ENCODE measurements at regions not wholly inside any gene's neighbourhood (a gene's known extent, or its start where the extent isn't known, plus 50 kb on each side); places are given as distances from the start of the nearest gene placed in this dataset.

DNA sequence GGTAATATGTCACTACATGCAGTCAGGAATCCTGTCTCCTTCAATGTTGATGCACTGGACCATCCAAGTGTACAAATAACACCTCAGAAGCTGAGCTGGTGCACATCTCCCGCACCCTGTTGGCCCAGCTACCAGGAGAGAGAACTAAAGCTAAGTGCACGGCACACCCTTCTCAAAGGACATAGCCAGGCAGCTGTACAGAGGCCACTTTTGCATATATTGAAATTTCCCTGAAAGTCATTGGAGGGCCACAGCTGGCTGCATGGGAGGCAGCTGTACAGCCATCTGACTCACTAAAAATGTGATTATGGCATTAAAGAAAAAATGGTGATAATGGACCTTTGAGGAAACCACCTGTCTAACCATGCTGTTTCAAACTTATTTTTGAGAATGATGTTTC is 441.7 kb downstream of the CBLN2 start:
- Mint-ChIP-seq H3K27ac (no peak overlapping the region), H3K36me3 (ENCODE audit: insufficient read depth) (no peaks in the 10 kb centered on the region), H3K4me3 (ENCODE audit: low read depth) (no peak overlapping the region), H3K4me1 (ENCODE audit: low read depth) (no peaks in the 10 kb centered on the region), H3K9me3 (ENCODE audit: low read depth) (peaks cover 7% of the 10 kb centered on the region), H3K27me3 (no peaks in the 10 kb centered on the region)
- DNase-seq (ENCODE audit: low spot score, unreplicated experiment), result no peak
- TF ChIP-seq, protein P1, sequence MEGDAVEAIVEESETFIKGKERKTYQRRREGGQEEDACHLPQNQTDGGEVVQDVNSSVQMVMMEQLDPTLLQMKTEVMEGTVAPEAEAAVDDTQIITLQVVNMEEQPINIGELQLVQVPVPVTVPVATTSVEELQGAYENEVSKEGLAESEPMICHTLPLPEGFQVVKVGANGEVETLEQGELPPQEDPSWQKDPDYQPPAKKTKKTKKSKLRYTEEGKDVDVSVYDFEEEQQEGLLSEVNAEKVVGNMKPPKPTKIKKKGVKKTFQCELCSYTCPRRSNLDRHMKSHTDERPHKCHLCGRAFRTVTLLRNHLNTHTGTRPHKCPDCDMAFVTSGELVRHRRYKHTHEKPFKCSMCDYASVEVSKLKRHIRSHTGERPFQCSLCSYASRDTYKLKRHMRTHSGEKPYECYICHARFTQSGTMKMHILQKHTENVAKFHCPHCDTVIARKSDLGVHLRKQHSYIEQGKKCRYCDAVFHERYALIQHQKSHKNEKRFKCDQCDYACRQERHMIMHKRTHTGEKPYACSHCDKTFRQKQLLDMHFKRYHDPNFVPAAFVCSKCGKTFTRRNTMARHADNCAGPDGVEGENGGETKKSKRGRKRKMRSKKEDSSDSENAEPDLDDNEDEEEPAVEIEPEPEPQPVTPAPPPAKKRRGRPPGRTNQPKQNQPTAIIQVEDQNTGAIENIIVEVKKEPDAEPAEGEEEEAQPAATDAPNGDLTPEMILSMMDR (IDR thresholded peaks at IDR 0.05; ENCODE audit: unreplicated experiment), result no peak

DNA sequence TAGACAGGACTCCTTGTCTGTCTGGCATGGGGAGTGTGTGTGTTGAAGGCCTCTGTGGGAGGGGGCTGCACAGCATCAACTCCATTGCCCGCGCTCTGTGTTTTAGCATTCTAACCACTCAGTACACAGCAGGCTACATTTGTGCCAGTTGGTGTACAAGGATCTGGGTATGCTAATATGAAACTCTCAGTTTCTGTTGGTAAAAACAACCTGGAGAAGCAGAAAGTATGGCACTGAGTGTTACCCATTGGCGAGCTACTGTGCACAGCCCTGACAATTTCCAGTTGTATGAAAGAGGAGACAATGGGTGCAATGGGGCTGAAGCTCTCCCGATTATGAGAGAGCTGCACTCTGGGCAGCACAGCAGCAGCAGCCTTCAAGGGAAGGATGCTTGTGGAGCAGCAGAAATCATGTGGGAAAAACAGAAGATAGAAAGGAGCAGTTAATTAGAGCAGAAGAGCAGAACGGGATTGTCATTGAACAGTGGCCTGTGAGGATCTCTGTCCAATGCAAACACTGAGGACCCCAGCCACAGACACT is 443.6 kb downstream of the CBLN2 start:
- H3K36me3 Mint-ChIP-seq (ENCODE audit: insufficient read depth), result no peaks in the 10 kb centered on the region
- TF ChIP-seq, protein P1 (IDR thresholded peaks at IDR 0.05; ENCODE audit: unreplicated experiment), result no peak
- H3K4me3 Mint-ChIP-seq (ENCODE audit: low read depth), result no peak overlapping the region
- H3K9me3 Mint-ChIP-seq (ENCODE audit: low read depth), result peaks cover 11% of the 10 kb centered on the region
- H3K27me3 Mint-ChIP-seq, result no peaks in the 10 kb centered on the region
- DNase-seq (ENCODE audit: low spot score, unreplicated experiment), result no peak
- no peak overlapping the region for H3K27ac Mint-ChIP-seq
- H3K4me1 Mint-ChIP-seq (ENCODE audit: low read depth), result peaks cover 3% of the 10 kb centered on the region

DNA sequence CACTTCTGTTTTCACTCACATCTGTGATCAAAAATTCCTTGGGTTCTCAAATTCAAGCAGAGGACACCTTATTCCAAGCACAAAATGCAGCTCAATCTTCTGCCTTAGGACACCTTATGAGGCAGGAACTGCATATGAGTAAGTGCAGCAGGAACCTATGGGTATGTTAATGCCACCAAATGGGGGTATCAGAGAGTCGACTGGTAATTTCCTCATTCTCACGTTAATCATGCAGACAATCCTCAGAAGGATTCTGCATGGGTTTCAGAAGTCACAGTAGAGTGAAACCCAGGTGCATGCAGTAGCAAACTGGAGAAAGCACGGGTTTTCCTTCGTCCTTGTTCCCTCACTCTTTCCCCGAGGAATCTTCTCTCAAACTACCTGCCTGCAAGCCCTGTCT is 452.8 kb downstream of the CBLN2 start:
- DNase-seq (ENCODE audit: low spot score, unreplicated experiment), result no peak
- Mint-ChIP-seq H3K27me3 (peaks cover 3% of the 10 kb centered on the region), H3K4me1 (ENCODE audit: low read depth) (peaks cover 7% of the 10 kb centered on the region), H3K4me3 (ENCODE audit: low read depth) (no peak overlapping the region), H3K27ac (no peak overlapping the region), H3K36me3 (ENCODE audit: insufficient read depth) (no peaks in the 10 kb centered on the region), H3K9me3 (ENCODE audit: low read depth) (no peaks in the 10 kb centered on the region)
- TF ChIP-seq, protein P1 (IDR thresholded peaks at IDR 0.05; ENCODE audit: unreplicated experiment), result no peak

DNA sequence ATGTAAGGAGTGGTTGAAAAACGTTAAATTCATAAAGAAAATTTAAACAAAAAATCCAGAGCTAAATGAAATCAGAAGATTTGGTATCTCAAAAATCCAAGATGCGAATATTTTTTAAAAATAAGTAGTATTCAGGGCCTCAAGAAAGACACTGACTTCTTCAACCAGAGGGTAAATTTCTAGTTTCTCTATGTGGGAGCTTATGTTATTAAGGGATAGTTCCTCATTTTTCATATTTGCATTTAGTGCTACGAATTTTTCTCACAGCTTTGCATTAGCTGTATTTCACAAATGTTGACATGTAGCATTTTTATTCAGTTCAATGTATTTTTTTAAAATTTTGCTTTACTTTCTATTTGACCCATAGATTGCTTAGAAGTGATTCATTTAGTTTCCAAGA is 454.7 kb downstream of the CBLN2 start:
- Mint-ChIP-seq H3K36me3 (ENCODE audit: insufficient read depth) (no peaks in the 10 kb centered on the region), H3K4me1 (ENCODE audit: low read depth) (peaks cover 4% of the 10 kb centered on the region), H3K27me3 (peaks cover 7% of the 10 kb centered on the region), H3K4me3 (ENCODE audit: low read depth) (no peak overlapping the region), H3K9me3 (ENCODE audit: low read depth) (no peaks in the 10 kb centered on the region), H3K27ac (no peak overlapping the region)
- no peak for DNase-seq (ENCODE audit: low spot score, unreplicated experiment)
- TF ChIP-seq, protein P1 (IDR thresholded peaks at IDR 0.05; ENCODE audit: unreplicated experiment), result no peak

DNA sequence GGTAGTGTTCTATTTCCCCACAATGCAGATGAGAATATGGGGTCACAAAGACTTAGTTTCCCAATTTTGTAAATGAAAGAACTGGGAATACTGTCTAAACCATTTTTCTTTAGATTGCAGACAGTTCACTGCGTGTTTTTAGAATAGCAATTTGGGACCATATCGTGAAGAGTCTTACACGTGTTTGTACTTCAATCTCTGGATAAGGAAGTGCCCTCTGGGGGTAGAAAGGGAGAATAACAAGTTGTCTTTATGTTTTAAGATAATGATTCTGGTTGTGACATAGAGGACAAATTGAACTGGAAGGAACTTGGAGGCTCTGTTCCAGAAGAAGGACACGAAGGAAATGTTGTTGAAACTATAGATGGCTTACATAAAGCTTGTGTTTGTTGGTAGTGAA is 457.7 kb downstream of the CBLN2 start:
- no peak overlapping the region for H3K27ac Mint-ChIP-seq
- TF ChIP-seq, protein P1 (IDR thresholded peaks at IDR 0.05; ENCODE audit: unreplicated experiment), result peak; percentile 67
- peaks cover 4% of the 10 kb centered on the region for H3K4me1 Mint-ChIP-seq (ENCODE audit: low read depth)
- no peak for DNase-seq (ENCODE audit: low spot score, unreplicated experiment)
- H3K36me3 Mint-ChIP-seq (ENCODE audit: insufficient read depth), result no peaks in the 10 kb centered on the region
- peaks cover 7% of the 10 kb centered on the region for H3K27me3 Mint-ChIP-seq
- H3K9me3 Mint-ChIP-seq (ENCODE audit: low read depth), result peaks cover 3% of the 10 kb centered on the region
- H3K4me3 Mint-ChIP-seq (ENCODE audit: low read depth), result no peak overlapping the region
